ENCODE measurements at regions not wholly inside any gene's neighbourhood (a gene's known extent, or its start where the extent isn't known, plus 50 kb on each side); places are given as distances from the start of the nearest gene placed in this dataset.

DNA sequence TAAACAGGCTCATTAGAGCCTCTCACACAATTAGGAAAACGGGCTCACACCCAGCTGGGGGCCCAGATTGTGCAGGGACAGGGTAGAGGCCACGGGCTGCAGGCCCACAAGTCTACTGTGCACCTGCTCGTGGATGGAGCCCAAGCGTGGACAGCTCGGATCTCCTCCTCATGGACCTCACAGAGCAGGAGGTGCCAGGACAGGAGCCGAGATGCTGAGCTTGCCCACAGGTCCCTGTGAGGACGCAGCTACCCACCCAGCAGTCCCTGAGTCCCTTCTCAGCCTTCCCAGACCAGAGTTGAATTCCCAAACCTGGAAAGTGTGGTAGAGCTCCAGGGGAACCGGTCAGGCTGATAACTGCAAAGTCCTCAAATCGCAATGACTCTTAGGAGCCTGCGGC lies 70.6 kb upstream of the OLFM1 start:
- TF ChIP-seq CTCF (conservative IDR thresholded peaks at IDR 0.05) (no peak), EZH2 (IDR thresholded peaks at IDR 0.05; ENCODE audit: low read depth) (no peak)

Measured in PC-9 (cell line).